ENCODE measurements at regions not wholly inside any gene's neighbourhood (a gene's known extent, or its start where the extent isn't known, plus 50 kb on each side); places are given as distances from the start of the nearest gene placed in this dataset.

GRCh38 chr1:5720045-5720444, 272.2 kb downstream of the NPHP4 start:
- no peaks in the 10 kb centered on the region for H3K27me3 ChIP-seq (replicated peaks; ENCODE audit: insufficient read depth)
- no peak for DNase-seq (ENCODE audit: low spot score)
- H3K27ac ChIP-seq: no peak overlapping the region
- H3K9me3 ChIP-seq: no peaks in the 10 kb centered on the region
- no peak overlapping the region for H3K4me3 ChIP-seq
- 80% methylated on average over 8 of the region's 8 CpGs for WGBS
- TF ChIP-seq CTCF (IDR thresholded peaks at IDR 0.05) (no peak), POLR2A (IDR thresholded peaks at IDR 0.05) (no peak), POLR2AphosphoS5 (IDR thresholded peaks at IDR 0.05) (no peak)
- H3K4me1 ChIP-seq (replicated peaks): no peaks in the 10 kb centered on the region
- no peaks in the 10 kb centered on the region for H3K36me3 ChIP-seq
- intact Hi-C loops (cut with DNase I): no loop called here

- no peaks in the 10 kb centered on the region for H3K27me3 ChIP-seq (replicated peaks; ENCODE audit: insufficient read depth)
- no peaks in the 10 kb centered on the region for H3K36me3 ChIP-seq
- no peak for DNase-seq (ENCODE audit: low spot score)
- TF ChIP-seq POLR2AphosphoS5 (IDR thresholded peaks at IDR 0.05) (no peak), POLR2A (IDR thresholded peaks at IDR 0.05) (no peak), CTCF (IDR thresholded peaks at IDR 0.05) (no peak)
- H3K4me1 ChIP-seq (replicated peaks): no peaks in the 10 kb centered on the region
- 76% methylated on average over 34 of the region's 34 CpGs for WGBS
- intact Hi-C loops (cut with DNase I): no loop called here
- H3K9me3 ChIP-seq: no peaks in the 10 kb centered on the region
- no peak overlapping the region for H3K27ac ChIP-seq
- H3K4me3 ChIP-seq: no peak overlapping the region
Observed at GRCh38 chr1:5718831-5719632, 273.2 kb downstream of the NPHP4 start.

GRCh38 chr1:5717031-5717682, 275.1 kb downstream of the NPHP4 start:
- Histone ChIP-seq H3K9me3 (no peaks in the 10 kb centered on the region), H3K4me1 (replicated peaks) (no peaks in the 10 kb centered on the region), H3K36me3 (no peaks in the 10 kb centered on the region), H3K4me3 (no peak overlapping the region), H3K27ac (no peak overlapping the region), H3K27me3 (replicated peaks; ENCODE audit: insufficient read depth) (no peaks in the 10 kb centered on the region)
- 70% methylated on average over 11 of the region's 11 CpGs for WGBS
- DNase-seq (ENCODE audit: low spot score): no peak
- intact Hi-C loops (cut with DNase I): no loop called here
- TF ChIP-seq POLR2A (IDR thresholded peaks at IDR 0.05) (no peak), POLR2AphosphoS5 (IDR thresholded peaks at IDR 0.05) (no peak), CTCF (IDR thresholded peaks at IDR 0.05) (no peak)

- WGBS: 93% methylated on average over 6 of the region's 6 CpGs
- TF ChIP-seq POLR2AphosphoS5 (IDR thresholded peaks at IDR 0.05) (no peak), POLR2A (IDR thresholded peaks at IDR 0.05) (no peak), CTCF (IDR thresholded peaks at IDR 0.05) (no peak)
Observed at GRCh38 chr1:5716126-5716525, 276.1 kb downstream of the NPHP4 start.

More at GRCh38 chr1:5716126-5716525, 276.1 kb downstream of the NPHP4 start:
- intact Hi-C loops (cut with DNase I): no loop called here
- no peaks in the 10 kb centered on the region for H3K27me3 ChIP-seq (replicated peaks; ENCODE audit: insufficient read depth)
- H3K4me3 ChIP-seq: no peak overlapping the region
- no peak for DNase-seq (ENCODE audit: low spot score)
- H3K4me1 ChIP-seq (replicated peaks): no peaks in the 10 kb centered on the region
- H3K27ac ChIP-seq: no peak overlapping the region
- no peaks in the 10 kb centered on the region for H3K9me3 ChIP-seq
- H3K36me3 ChIP-seq: no peaks in the 10 kb centered on the region

Measured in prostate gland (tissue), 2 donors.